Heart left ventricle (tissue), 16 donors: ENCODE measurements at regions not wholly inside any gene's neighbourhood (a gene's known extent, or its start where the extent isn't known, plus 50 kb on each side); places are given as distances from the start of the nearest gene placed in this dataset.

Source experiments
- ATAC-seq, 4 donors: fragments of 200-7000 bp; cut with Tn5 transposase; one replicate each; pipeline ENCODE4 v1.9.1; 2020 to 2022; ENCODE audit warnings: moderate library complexity in 4 of 4, mild to moderate bottlenecking in 3 of 4, moderate number of reproducible peaks in 1 of 4
- DNase-seq, 5 donors: peaks; one replicate each; pipeline ENCODE4 v3.0.0-alpha.2; 2020
- H3K27ac ChIP-seq, 12 donors: fragments of 200-600 bp; sonication (generic) in 4 of 12; one replicate each; pipeline versions ENCODE4 v1.5.0 to v1.8.0; 2016 to 2022; ENCODE audit warnings: mild to moderate bottlenecking in 2 of 12
- H3K27me3 ChIP-seq, 9 donors: fragments of 200-600 bp; sonication (generic) in 2 of 9; one replicate each; pipeline versions ENCODE4 v1.5.1 to v1.8.0; 2016 to 2022; ENCODE audit warnings: mild to moderate bottlenecking in 3 of 9
- H3K36me3 ChIP-seq, 9 donors: fragments of 200-600 bp; sonication (generic) in 2 of 9; one replicate each; pipeline versions ENCODE4 v1.5.0 to v1.8.0; 2018 to 2022; ENCODE audit warnings: mild to moderate bottlenecking in 2 of 9
- H3K4me1 ChIP-seq, 12 donors: fragments of 200-600 bp; sonication (generic) in 4 of 12; one replicate each; pipeline versions ENCODE4 v1.5.0 to v1.8.0; 2016 to 2022; ENCODE audit warnings: mild to moderate bottlenecking in 3 of 12
- H3K4me3 ChIP-seq, 12 donors: fragments of 200-600 bp; sonication (generic) in 4 of 12; one replicate each; pipeline versions ENCODE4 v1.5.0 to v1.8.0; 2017 to 2022; ENCODE audit warnings: mild to moderate bottlenecking in 9 of 12, moderate library complexity in 4 of 12
- H3K9me3 ChIP-seq, 12 donors: fragments of 200-600 bp; sonication (generic) in 4 of 12; one replicate each; pipeline versions ENCODE4 v1.5.0 to v1.8.0; 2016 to 2022; ENCODE audit warnings: mild to moderate bottlenecking in 1 of 12
- CTCF ChIP-seq, 12 donors: fragments of 200-600 bp; sonication (generic) in 4 of 12; IDR thresholded peaks; one replicate each; pipeline versions ENCODE4 v1.5.0 to v1.8.0; 2018 to 2022; ENCODE audit warnings: antibody characterized with exemption in 12 of 12, mild to moderate bottlenecking in 5 of 12
- POLR2A ChIP-seq, 2 donors: fragments of 450-650 bp; IDR thresholded peaks; one replicate each; pipeline ENCODE4 v1.6.1; 2017; ENCODE audit warnings: antibody characterized with exemption in 2 of 2, mild to moderate bottlenecking in 2 of 2, moderate library complexity in 2 of 2
- WGBS, 4 donors: extraction: QIAGEN DNeasy Blood & Tissue Kit in 2 of 4; methylation state at CpG; one replicate each; pipeline versions ENCODE4 v1.1.5 to v1.1.7; 2013 to 2018; 5-methylcytosine and 5-hydroxymethylcytosine counted together
- intact Hi-C, 10 donors: fragments of 100-400 bp; cut with DNase I; formaldehyde crosslinking; loops; one replicate each; pipeline versions ENCODE4 v1.11.1 to v1.14.2; 2022
- donor health status: ischemic (EF 13 %, LVEDD 7.1; RV severe dilation, severe dysfunction).
- donor health status: healthy with polysubstance abuse.
- donor health status: DM: no; HTN: yes; CAD: no.
- donor health status: DM: no; HTN: no; CAD: no.
- donor health status: ischemic (EF 25% LVEDD 6.9; RV normal size, moderate dysfunction).
- donor health status: ischemic (EF 25% LVEDD 5.7; RV mildly dilated, moderate dysfunction).
- donor health status: healthy.
- donor health status: DM: yes; HTN: yes; CAD: no.
- donor health status: ischemic (EF 35%, LVEDD 5.7; RV mildly dilated, moderate dysfunction).
- donor health status: nonischemic (EF 11% LVEDD 7.7; RV severe dilation, severe dysfunction).
- donor health status: DM: yes; HTN: yes; CAD: no.
- donor health status: PGD.
- donor health status: ischemic (EF 29% LVEDD 5.4; RV normal size, mild dysfunction).
- donor health status: nonischemic (EF 23%, LVEDD 6.1; RV moderate dilation, normal function).

DNA sequence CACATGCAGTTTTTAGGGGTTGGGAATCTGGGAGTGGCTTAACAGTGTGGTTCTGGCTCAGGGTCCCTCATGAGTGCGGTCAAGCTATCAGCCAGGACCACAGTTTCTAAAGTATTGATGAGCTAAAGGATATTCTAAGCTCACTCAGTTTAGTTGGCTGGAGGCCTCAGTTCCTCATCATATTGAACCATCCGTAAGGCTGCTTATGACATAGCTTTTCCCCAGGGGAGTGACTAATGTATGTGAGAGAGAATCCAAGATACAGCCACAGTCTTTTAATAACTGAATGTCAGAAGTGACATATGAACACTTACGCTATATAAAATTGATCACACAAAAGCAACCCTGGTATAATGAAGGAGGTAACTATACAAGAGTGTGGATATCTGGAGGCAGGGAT lies 245.3 kb downstream of the POLR1F start:
- Histone ChIP-seq H3K4me1 (no peaks in the 10 kb centered on the region), H3K27ac (no peak overlapping the region), H3K9me3 (peaks cover 0 to 3% (median 0%) of the 10 kb centered on the region in 12 donors), H3K4me3 (no peak overlapping the region), H3K36me3 (no peaks in the 10 kb centered on the region), H3K27me3 (no peaks in the 10 kb centered on the region)
- WGBS, 4 donors: 85 to 95% (median 90%) methylated on average over 3 of the region's 3 CpGs
- DNase-seq (no peak), ATAC-seq (no peak)
- TF ChIP-seq CTCF (IDR thresholded peaks at IDR 0.05) (no peak), POLR2A (IDR thresholded peaks at IDR 0.05) (no peak)
- intact Hi-C loops: no loop called here

- WGBS, 4 donors: 25 to 44% (median 37%) methylated on average over 2 of the region's 2 CpGs
- no peak for DNase-seq
Measured at GRCh38 chr7:19455623-19456022, 253.2 kb downstream of the POLR1F start.

GRCh38 chr7:19448091-19448490 lies 260.7 kb downstream of the POLR1F start:
- TF ChIP-seq POLR2A (IDR thresholded peaks at IDR 0.05): no peak
- no peak for TF ChIP-seq CTCF (IDR thresholded peaks at IDR 0.05)
- Histone ChIP-seq H3K4me1 (no peaks in the 10 kb centered on the region), H3K9me3 (peaks cover 0 to 15% (median 0%) of the 10 kb centered on the region in 12 donors), H3K36me3 (no peaks in the 10 kb centered on the region), H3K27ac (no peak overlapping the region), H3K4me3 (no peak overlapping the region), H3K27me3 (no peaks in the 10 kb centered on the region)
- no peak for DNase-seq
- intact Hi-C loops: no loop called here
- ATAC-seq: no peak
- WGBS, 4 donors: 79 to 82% (median 82%) methylated on average over 3 of the region's 3 CpGs

More at GRCh38 chr7:19455623-19456022, 253.2 kb downstream of the POLR1F start:
- ATAC-seq: no peak
- H3K9me3 ChIP-seq: peaks cover 0 to 11% (median 0%) of the 10 kb centered on the region in 12 donors
- no peaks in the 10 kb centered on the region for H3K36me3 ChIP-seq
- intact Hi-C loops: no loop called here
- H3K4me1 ChIP-seq: no peaks in the 10 kb centered on the region
- no peak overlapping the region for H3K27ac ChIP-seq
- H3K4me3 ChIP-seq: no peak overlapping the region
- H3K27me3 ChIP-seq: no peaks in the 10 kb centered on the region
- TF ChIP-seq POLR2A (IDR thresholded peaks at IDR 0.05) (no peak), CTCF (IDR thresholded peaks at IDR 0.05) (no peak)

DNA sequence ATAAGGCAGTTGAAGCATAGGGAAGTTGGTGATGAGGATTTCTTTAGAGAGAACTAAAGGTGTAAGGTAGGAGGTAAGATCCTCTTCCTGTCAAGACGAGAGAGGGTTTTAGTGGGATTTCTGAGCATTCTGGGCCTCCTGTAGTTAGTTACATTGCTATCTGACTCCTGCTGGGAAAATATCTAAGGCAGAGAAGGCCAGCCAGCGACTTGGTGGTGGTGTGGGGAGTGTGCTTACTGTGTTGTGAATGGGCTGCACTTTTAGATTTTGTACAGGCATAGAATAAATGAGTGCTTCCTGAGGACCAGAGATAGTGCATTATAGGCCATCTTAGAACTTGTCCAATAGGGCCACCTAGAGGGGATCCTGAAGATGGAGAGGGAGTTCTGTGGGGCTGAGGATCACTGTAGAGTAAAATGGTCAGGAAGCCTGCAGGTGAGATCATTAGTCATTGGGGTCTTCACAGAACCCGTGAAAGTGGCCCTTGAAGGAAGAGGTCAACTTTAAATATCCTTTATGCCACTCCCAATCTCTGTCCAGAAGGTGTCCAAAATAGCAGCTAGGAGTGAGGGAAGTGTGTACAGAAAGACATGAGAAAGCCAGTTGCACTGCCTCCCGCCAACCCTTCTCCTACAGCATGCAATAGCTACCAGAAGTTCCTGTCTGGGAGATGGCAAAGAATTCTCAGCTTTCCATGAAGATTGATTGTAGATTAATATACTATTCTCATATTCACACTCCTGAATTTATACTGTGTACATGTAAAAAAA lies 266.6 kb downstream of the POLR1F start:
- H3K4me1 ChIP-seq: no peaks in the 10 kb centered on the region
- no peak for ATAC-seq
- H3K27me3 ChIP-seq: no peaks in the 10 kb centered on the region
- intact Hi-C loops: no loop called here
- 55 to 61% (median 56%) methylated on average over 4 of the region's 4 CpGs for WGBS, 4 donors
- no peaks in the 10 kb centered on the region for H3K36me3 ChIP-seq
- TF ChIP-seq CTCF (IDR thresholded peaks at IDR 0.05) (peak in 7 of 12 donors; percentile 5 to 13 (median 8)), POLR2A (IDR thresholded peaks at IDR 0.05) (no peak)
- no peak overlapping the region for H3K4me3 ChIP-seq
- peaks cover 0 to 4% (median 0%) of the 10 kb centered on the region in 12 donors for H3K9me3 ChIP-seq
- DNase-seq: no peak
- no peak overlapping the region for H3K27ac ChIP-seq
